Liver (tissue), 8 donors: ENCODE measurements at regions not wholly inside any gene's neighbourhood (a gene's known extent, or its start where the extent isn't known, plus 50 kb on each side); places are given as distances from the start of the nearest gene placed in this dataset.

Experiments used
- DNase-seq: peaks from one replicate; pipeline ENCODE4 v3.0.0-alpha.2; 2017; ENCODE audit warnings: low spot score
- H3K27ac ChIP-seq, 2 donors: one replicate each; pipeline ENCODE4 v1.7.0; 2013; ENCODE audit warnings: inconsistent platforms in 2 of 2, low read length in 2 of 2, control low read depth in 1 of 2, low read depth in 1 of 2, mild to moderate bottlenecking in 1 of 2
- H3K27me3 ChIP-seq, 4 donors: one replicate each; pipeline versions ENCODE4 v1.6.1 to v1.7.0; 2013; ENCODE audit warnings: low read length in 3 of 4, inconsistent platforms in 1 of 4, mild to moderate bottlenecking in 1 of 4, moderate library complexity in 1 of 4; ENCODE audit not compliant: control insufficient read depth in 4 of 4, insufficient read depth in 4 of 4
- H3K36me3 ChIP-seq, 4 donors: one replicate each; pipeline versions ENCODE4 v1.6.1 to v1.7.0; 2013; ENCODE audit warnings: low read length in 3 of 4, mild to moderate bottlenecking in 3 of 4, low read depth in 1 of 4, moderate library complexity in 1 of 4; ENCODE audit not compliant: control insufficient read depth in 4 of 4, insufficient read depth in 3 of 4
- H3K4me1 ChIP-seq, 4 donors: one replicate each; pipeline versions ENCODE4 v1.6.1 to v1.7.0; 2013; ENCODE audit warnings: low read length in 3 of 4, mild to moderate bottlenecking in 3 of 4, moderate library complexity in 1 of 4; ENCODE audit not compliant: control insufficient read depth in 4 of 4, insufficient read depth in 4 of 4
- H3K4me3 ChIP-seq, 3 donors: one replicate each; pipeline versions ENCODE4 v1.6.1 to v1.7.0; 2013; ENCODE audit warnings: low read length in 3 of 3, control low read depth in 1 of 3, low read depth in 1 of 3, mild to moderate bottlenecking in 1 of 3
- H3K9ac ChIP-seq, 2 donors: one replicate each; pipeline ENCODE4 v1.7.0; 2013; ENCODE audit warnings: low read length in 2 of 2, mild to moderate bottlenecking in 2 of 2, moderate library complexity in 2 of 2, control low read depth in 1 of 2, low read depth in 1 of 2
- H3K9me3 ChIP-seq, 4 donors: one replicate each; pipeline versions ENCODE4 v1.6.1 to v1.7.0; 2013; ENCODE audit warnings: low read length in 3 of 4; ENCODE audit not compliant: control insufficient read depth in 4 of 4
- EGR1 ChIP-seq, 2 donors: IDR thresholded peaks; 2 replicates each; pipeline ENCODE4 v1.6.1; 2016 to 2018; ENCODE audit warnings: antibody characterized with exemption in 2 of 2, low read depth in 2 of 2
- FOXA1 ChIP-seq: IDR thresholded peaks from 2 replicates; pipeline ENCODE4 v1.6.1; 2016; ENCODE audit warnings: antibody characterized with exemption
- FOXA2 ChIP-seq: IDR thresholded peaks from 2 replicates; pipeline ENCODE4 v1.6.1; 2016; ENCODE audit warnings: antibody characterized with exemption
- GABPA ChIP-seq, 2 donors: IDR thresholded peaks in 1 of 2; conservative IDR thresholded peaks in 1 of 2; 2 replicates each; pipeline ENCODE4 v1.6.1; 2016; ENCODE audit warnings: antibody characterized with exemption in 2 of 2, mild to moderate bottlenecking in 1 of 2, moderate library complexity in 1 of 2
- HNF4A ChIP-seq, 2 donors: conservative IDR thresholded peaks; 2 replicates each; pipeline ENCODE4 v1.6.1; 2016; ENCODE audit warnings: antibody characterized with exemption in 2 of 2, mild to moderate bottlenecking in 2 of 2
- JUND ChIP-seq, 2 donors: IDR thresholded peaks; 2 replicates each; pipeline ENCODE4 v1.6.1; 2016; ENCODE audit warnings: antibody characterized with exemption in 2 of 2
- NR2F2 ChIP-seq: IDR thresholded peaks from 2 replicates; pipeline ENCODE4 v1.6.1; 2016; ENCODE audit warnings: antibody characterized with exemption
- RAD21 ChIP-seq, 2 donors: IDR thresholded peaks; 2 replicates each; pipeline ENCODE4 v1.6.1; 2016; ENCODE audit warnings: antibody characterized with exemption in 2 of 2, mild to moderate bottlenecking in 2 of 2
- RXRA ChIP-seq, 2 donors: IDR thresholded peaks; 2 replicates each; pipeline ENCODE4 v1.6.1; 2017 to 2018; ENCODE audit warnings: antibody characterized with exemption in 2 of 2, mild to moderate bottlenecking in 1 of 2
- SP1 ChIP-seq: IDR thresholded peaks from 2 replicates; pipeline ENCODE4 v1.6.1; 2018; ENCODE audit warnings: antibody characterized with exemption, mild to moderate bottlenecking
- TAF1 ChIP-seq: conservative IDR thresholded peaks from 2 replicates; pipeline ENCODE4 v1.6.1; 2016; ENCODE audit warnings: antibody characterized with exemption, mild to moderate bottlenecking
- YY1 ChIP-seq: IDR thresholded peaks from 2 replicates; pipeline ENCODE4 v1.6.1; 2016; ENCODE audit warnings: antibody characterized with exemption, mild to moderate bottlenecking
- WGBS: extraction: QIAGEN DNeasy Blood & Tissue Kit; methylation state at CpG from one replicate; pipeline ENCODE4 v1.1.7; 2013; 5-methylcytosine and 5-hydroxymethylcytosine counted together
- TF ChIP-seq, protein P1 (sequence below): IDR thresholded peaks from 2 replicates; pipeline ENCODE4 v1.6.1; 2016; ENCODE audit warnings: antibody characterized with exemption, mild to moderate bottlenecking
- TF ChIP-seq, protein P2 (sequence below): IDR thresholded peaks from 2 replicates; pipeline ENCODE4 v1.6.1; 2016; ENCODE audit warnings: antibody characterized with exemption
- TF ChIP-seq, protein P3 (sequence below): IDR thresholded peaks from 2 replicates; pipeline ENCODE4 v1.6.1; 2016; ENCODE audit warnings: antibody characterized with exemption
- TF ChIP-seq, protein P4 (sequence below): fragments of 150-350 bp; IDR thresholded peaks from 2 replicates; pipeline ENCODE4 v1.5.1; 2017; ENCODE audit warnings: improper control_type of control experiment, low read depth, low read length; ENCODE audit not compliant: missing input control
- donor health status: healthy.
- donor health status: healthy.
- donor health status: healthy.
- donor health status: healthy.
- donor health status: healthy.

DNA sequence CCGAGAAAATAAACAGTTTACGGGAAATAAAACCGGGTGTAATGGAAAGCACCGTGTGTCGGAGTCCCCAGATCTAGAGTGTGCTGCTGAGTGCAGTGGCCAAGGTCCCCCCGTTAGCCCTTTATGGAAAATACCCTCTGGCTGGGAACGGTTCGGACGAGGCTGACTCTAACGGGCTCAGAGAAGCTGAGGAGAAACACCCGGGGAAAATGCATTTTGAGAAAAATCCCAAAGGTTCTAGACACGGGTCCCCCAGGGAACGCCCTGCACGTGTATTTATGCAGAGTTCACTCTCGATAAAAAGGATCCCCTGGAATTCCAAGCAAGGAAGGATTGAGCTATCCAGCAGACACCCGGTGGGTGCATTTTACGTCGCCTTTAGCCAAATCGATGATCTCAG lies 177.2 kb downstream of the CRLF2 start:
- DNase-seq, result no peak
- no peak for TF ChIP-seq FOXA2
- TF ChIP-seq HNF4A (conservative IDR thresholded peaks at IDR 0.05), result no peak
- no peak for TF ChIP-seq FOXA1
- TF ChIP-seq RAD21 (IDR thresholded peaks at IDR 0.05), result no peak
- TF ChIP-seq NR2F2, result no peak
- TF ChIP-seq SP1, result no peak
- TF ChIP-seq, protein P1, sequence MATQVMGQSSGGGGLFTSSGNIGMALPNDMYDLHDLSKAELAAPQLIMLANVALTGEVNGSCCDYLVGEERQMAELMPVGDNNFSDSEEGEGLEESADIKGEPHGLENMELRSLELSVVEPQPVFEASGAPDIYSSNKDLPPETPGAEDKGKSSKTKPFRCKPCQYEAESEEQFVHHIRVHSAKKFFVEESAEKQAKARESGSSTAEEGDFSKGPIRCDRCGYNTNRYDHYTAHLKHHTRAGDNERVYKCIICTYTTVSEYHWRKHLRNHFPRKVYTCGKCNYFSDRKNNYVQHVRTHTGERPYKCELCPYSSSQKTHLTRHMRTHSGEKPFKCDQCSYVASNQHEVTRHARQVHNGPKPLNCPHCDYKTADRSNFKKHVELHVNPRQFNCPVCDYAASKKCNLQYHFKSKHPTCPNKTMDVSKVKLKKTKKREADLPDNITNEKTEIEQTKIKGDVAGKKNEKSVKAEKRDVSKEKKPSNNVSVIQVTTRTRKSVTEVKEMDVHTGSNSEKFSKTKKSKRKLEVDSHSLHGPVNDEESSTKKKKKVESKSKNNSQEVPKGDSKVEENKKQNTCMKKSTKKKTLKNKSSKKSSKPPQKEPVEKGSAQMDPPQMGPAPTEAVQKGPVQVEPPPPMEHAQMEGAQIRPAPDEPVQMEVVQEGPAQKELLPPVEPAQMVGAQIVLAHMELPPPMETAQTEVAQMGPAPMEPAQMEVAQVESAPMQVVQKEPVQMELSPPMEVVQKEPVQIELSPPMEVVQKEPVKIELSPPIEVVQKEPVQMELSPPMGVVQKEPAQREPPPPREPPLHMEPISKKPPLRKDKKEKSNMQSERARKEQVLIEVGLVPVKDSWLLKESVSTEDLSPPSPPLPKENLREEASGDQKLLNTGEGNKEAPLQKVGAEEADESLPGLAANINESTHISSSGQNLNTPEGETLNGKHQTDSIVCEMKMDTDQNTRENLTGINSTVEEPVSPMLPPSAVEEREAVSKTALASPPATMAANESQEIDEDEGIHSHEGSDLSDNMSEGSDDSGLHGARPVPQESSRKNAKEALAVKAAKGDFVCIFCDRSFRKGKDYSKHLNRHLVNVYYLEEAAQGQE, result no peak
- TF ChIP-seq, protein P2, sequence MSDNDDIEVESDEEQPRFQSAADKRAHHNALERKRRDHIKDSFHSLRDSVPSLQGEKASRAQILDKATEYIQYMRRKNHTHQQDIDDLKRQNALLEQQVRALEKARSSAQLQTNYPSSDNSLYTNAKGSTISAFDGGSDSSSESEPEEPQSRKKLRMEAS, result no peak
- TF ChIP-seq GABPA (IDR thresholded peaks at IDR 0.05 in 1 of 2, conservative IDR thresholded peaks at IDR 0.05 in 1 of 2), result no peak
- no peak for TF ChIP-seq YY1
- TF ChIP-seq, protein P3, sequence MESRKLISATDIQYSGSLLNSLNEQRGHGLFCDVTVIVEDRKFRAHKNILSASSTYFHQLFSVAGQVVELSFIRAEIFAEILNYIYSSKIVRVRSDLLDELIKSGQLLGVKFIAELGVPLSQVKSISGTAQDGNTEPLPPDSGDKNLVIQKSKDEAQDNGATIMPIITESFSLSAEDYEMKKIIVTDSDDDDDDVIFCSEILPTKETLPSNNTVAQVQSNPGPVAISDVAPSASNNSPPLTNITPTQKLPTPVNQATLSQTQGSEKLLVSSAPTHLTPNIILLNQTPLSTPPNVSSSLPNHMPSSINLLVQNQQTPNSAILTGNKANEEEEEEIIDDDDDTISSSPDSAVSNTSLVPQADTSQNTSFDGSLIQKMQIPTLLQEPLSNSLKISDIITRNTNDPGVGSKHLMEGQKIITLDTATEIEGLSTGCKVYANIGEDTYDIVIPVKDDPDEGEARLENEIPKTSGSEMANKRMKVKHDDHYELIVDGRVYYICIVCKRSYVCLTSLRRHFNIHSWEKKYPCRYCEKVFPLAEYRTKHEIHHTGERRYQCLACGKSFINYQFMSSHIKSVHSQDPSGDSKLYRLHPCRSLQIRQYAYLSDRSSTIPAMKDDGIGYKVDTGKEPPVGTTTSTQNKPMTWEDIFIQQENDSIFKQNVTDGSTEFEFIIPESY, result no peak
- no peak for TF ChIP-seq RXRA (IDR thresholded peaks at IDR 0.05)
- no peaks in the 10 kb centered on the region for H3K4me1 ChIP-seq
- 74% methylated on average over 19 of the region's 19 CpGs for WGBS
- H3K9me3 ChIP-seq, result peaks cover 0 to 7% (median 0%) of the 10 kb centered on the region in 4 donors
- no peak overlapping the region for H3K9ac ChIP-seq
- H3K36me3 ChIP-seq, result no peaks in the 10 kb centered on the region
- H3K27ac ChIP-seq, result no peak overlapping the region
- no peaks in the 10 kb centered on the region for H3K27me3 ChIP-seq
- no peak overlapping the region for H3K4me3 ChIP-seq

DNA sequence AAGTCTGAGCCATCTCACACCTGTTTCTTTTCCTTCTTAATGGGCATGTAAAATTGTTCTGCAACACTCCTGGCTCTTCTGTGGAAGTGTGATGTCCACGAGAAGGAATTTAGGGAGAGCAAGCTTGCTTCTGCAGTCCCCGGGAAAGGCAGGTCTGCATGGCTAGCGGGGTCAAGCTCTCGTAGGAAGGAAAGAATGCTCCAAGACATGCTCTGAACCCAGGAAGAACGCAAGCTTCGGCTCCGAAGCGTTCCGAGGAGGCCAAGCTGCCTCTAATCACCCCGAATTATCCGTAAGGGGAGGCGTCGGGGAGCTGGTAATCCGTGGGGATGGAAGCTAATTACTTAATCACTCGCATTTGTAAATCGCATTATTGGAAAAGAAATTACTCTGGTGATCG lies 177.7 kb downstream of the CRLF2 start:
- TF ChIP-seq HNF4A (conservative IDR thresholded peaks at IDR 0.05) (no peak), JUND (IDR thresholded peaks at IDR 0.05) (no peak), TAF1 (no peak), GABPA (IDR thresholded peaks at IDR 0.05 in 1 of 2, conservative IDR thresholded peaks at IDR 0.05 in 1 of 2) (no peak), SP1 (no peak), RAD21 (IDR thresholded peaks at IDR 0.05) (no peak), EGR1 (IDR thresholded peaks at IDR 0.05; ENCODE audit: low read depth in 2 of 2) (no peak), NR2F2 (no peak)
- TF ChIP-seq, protein P1, result no peak
- TF ChIP-seq, protein P4, sequence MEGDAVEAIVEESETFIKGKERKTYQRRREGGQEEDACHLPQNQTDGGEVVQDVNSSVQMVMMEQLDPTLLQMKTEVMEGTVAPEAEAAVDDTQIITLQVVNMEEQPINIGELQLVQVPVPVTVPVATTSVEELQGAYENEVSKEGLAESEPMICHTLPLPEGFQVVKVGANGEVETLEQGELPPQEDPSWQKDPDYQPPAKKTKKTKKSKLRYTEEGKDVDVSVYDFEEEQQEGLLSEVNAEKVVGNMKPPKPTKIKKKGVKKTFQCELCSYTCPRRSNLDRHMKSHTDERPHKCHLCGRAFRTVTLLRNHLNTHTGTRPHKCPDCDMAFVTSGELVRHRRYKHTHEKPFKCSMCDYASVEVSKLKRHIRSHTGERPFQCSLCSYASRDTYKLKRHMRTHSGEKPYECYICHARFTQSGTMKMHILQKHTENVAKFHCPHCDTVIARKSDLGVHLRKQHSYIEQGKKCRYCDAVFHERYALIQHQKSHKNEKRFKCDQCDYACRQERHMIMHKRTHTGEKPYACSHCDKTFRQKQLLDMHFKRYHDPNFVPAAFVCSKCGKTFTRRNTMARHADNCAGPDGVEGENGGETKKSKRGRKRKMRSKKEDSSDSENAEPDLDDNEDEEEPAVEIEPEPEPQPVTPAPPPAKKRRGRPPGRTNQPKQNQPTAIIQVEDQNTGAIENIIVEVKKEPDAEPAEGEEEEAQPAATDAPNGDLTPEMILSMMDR, result no peak
- TF ChIP-seq, protein P3, result no peak
- H3K36me3 ChIP-seq, result no peaks in the 10 kb centered on the region
- H3K9me3 ChIP-seq, result peaks cover 0 to 4% (median 0%) of the 10 kb centered on the region in 4 donors
- no peak overlapping the region for H3K27ac ChIP-seq
- H3K27me3 ChIP-seq, result no peaks in the 10 kb centered on the region
- H3K4me1 ChIP-seq, result no peaks in the 10 kb centered on the region
- DNase-seq, result no peak
- H3K4me3 ChIP-seq, result no peak overlapping the region
- 71% methylated on average over 17 of the region's 17 CpGs for WGBS
- H3K9ac ChIP-seq, result no peak overlapping the region
